K562 (cell line): ENCODE measurements at regions not wholly inside any gene's neighbourhood (a gene's known extent, or its start where the extent isn't known, plus 50 kb on each side); places are given as distances from the start of the nearest gene placed in this dataset.

Experiments used
- ATAC-seq: fragments of 200-7000 bp; cut with Tn5 transposase; 3 replicates; pipeline ENCODE4 v1.9.1; 2020; ENCODE audit warnings: moderate library complexity
- BruUV-seq: library from RNA; stranded (reverse); fragments of 400-500 nt; replicated peaks from 2 replicates; lab custom pipeline; 2021; lab: Mats Ljungman, UMichigan
- CTCF ChIA-PET: fragments of 300-600 bp; formaldehyde crosslinking; extraction: SDS; loops from one replicate; lab custom pipeline; 2021; ENCODE audit warnings: low intra/inter-chr PET ratio; lab: Yijun Ruan, JAX
- POLR2A ChIA-PET: fragments of 300-600, 350-650 bp; sonication (Branson Sonifier 250); formaldehyde crosslinking; extraction: SDS; loops from one replicate; lab custom pipeline; 2021; ENCODE audit warnings: antibody characterized with exemption, inconsistent platforms; lab: Yijun Ruan, JAX
- DNase-seq, 4 experiments: peaks; one replicate each; pipeline versions ENCODE4 v3.0.0 to v3.0.0-alpha.2; 2011 to 2018; ENCODE audit warnings: low spot score in 3 of 4, mixed read lengths in 3 of 4; ENCODE audit errors: extremely low read depth in 1 of 4
- FAIRE-seq: peaks from 2 replicates; lab custom pipeline; 2011; peaks lifted over from hg19 to GRCh38; lab: Jason Lieb, UNC
- H2AFZ ChIP-seq: 2 replicates; pipeline ENCODE4 v1.6.0; 2011; ENCODE audit warnings: low read depth, low read length, control low read depth, inconsistent platforms
- H3K27ac ChIP-seq: fragments of 200-600 bp; 3 replicates; pipeline ENCODE4 v1.8.0; 2011; ENCODE audit warnings: low read depth, mild to moderate bottlenecking, control low read depth, inconsistent platforms, low read length, moderate library complexity, mixed read lengths; ENCODE audit errors: extremely low read depth
- H3K27me3 ChIP-seq, 2 experiments: fragments of 300-600 bp in 1 of 2; 2 replicates in 1 of 2; 3 replicates in 1 of 2; pipeline versions ENCODE4 v1.6.0 to v1.8.0; 2011; ENCODE audit warnings: inconsistent platforms in 2 of 2, low read length in 2 of 2, mild to moderate bottlenecking in 1 of 2, mixed read lengths in 1 of 2, moderate library complexity in 1 of 2; ENCODE audit not compliant: control insufficient read depth in 2 of 2, insufficient read depth in 2 of 2
- H3K36me3 ChIP-seq: fragments of 300-600 bp; 3 replicates; pipeline ENCODE4 v1.8.0; 2011; ENCODE audit warnings: mild to moderate bottlenecking, low read length, inconsistent platforms; ENCODE audit not compliant: control insufficient read depth, insufficient read depth
- H3K4me1 ChIP-seq, 2 experiments: fragments of 200-600 bp in 1 of 2; replicated peaks in 1 of 2; 2 replicates in 1 of 2; 3 replicates in 1 of 2; pipeline versions ENCODE4 v1.5.1 to v1.8.0; 2011; ENCODE audit warnings: inconsistent platforms in 2 of 2, low read length in 2 of 2, mild to moderate bottlenecking in 1 of 2, mixed read lengths in 1 of 2, moderate library complexity in 1 of 2; ENCODE audit not compliant: control insufficient read depth in 2 of 2, insufficient read depth in 2 of 2
- H3K4me2 ChIP-seq: 2 replicates; pipeline ENCODE4 v1.6.1; 2011; ENCODE audit warnings: low read length, control low read depth, inconsistent platforms, mixed read lengths; ENCODE audit not compliant: insufficient read depth
- H3K4me3 ChIP-seq: fragments of 200-600 bp; sonication (generic), shearing (Covaris generic); 2 replicates; pipeline ENCODE4 v1.5.1; 2016; ENCODE audit warnings: control low read depth, inconsistent platforms
- H3K79me2 ChIP-seq: fragments of 200-600 bp; 3 replicates; pipeline ENCODE4 v1.8.0; 2011; ENCODE audit warnings: low read length, inconsistent platforms; ENCODE audit not compliant: control insufficient read depth, insufficient read depth
- H3K9ac ChIP-seq, 2 experiments: 2 replicates each; pipeline versions ENCODE4 v1.6.0 to v1.6.1; 2011; ENCODE audit warnings: low read depth in 2 of 2, low read length in 2 of 2, control low read depth in 1 of 2, inconsistent platforms in 1 of 2, mild to moderate bottlenecking in 1 of 2, mixed read lengths in 1 of 2; ENCODE audit not compliant: insufficient read depth in 1 of 2
- H3K9me1 ChIP-seq: one replicate; pipeline ENCODE4 v1.6.0; 2011; ENCODE audit warnings: inconsistent platforms, mild to moderate bottlenecking, low read length, moderate library complexity; ENCODE audit not compliant: control insufficient read depth, insufficient read depth
- H3K9me3 ChIP-seq: replicated peaks from 2 replicates; pipeline ENCODE4 v1.5.1; 2011; ENCODE audit warnings: low read depth, low read length, inconsistent platforms; ENCODE audit not compliant: control insufficient read depth, insufficient read depth
- H4K20me1 ChIP-seq: replicated peaks from 2 replicates; pipeline ENCODE4 v1.6.1; 2011; ENCODE audit warnings: low read length, inconsistent platforms, mixed read lengths; ENCODE audit not compliant: control insufficient read depth, insufficient read depth
- SMAD2 ChIP-seq: fragments of 150-350 bp; IDR thresholded peaks from 2 replicates; pipeline ENCODE4 v1.6.1; 2014; ENCODE audit warnings: low read depth, mild to moderate bottlenecking, low read length
- SRSF7 ChIP-seq: fragments of 200-400 bp; formaldehyde crosslinking; optimal IDR thresholded peaks from 2 replicates; pipeline ENCODE3; 2017; ENCODE audit warnings: mild to moderate bottlenecking, low read depth, low read length
- WGBS: fragments of 100-300 bp; shearing (Covaris generic); methylation state at CpG from one replicate; pipeline ENCODE4 v1.1.6; 2016; ENCODE audit warnings: low coverage, mixed read lengths; ENCODE audit not compliant: insufficient coverage; ENCODE audit errors: missing lambda C conversion rate; 5-methylcytosine and 5-hydroxymethylcytosine counted together
- in situ Hi-C: fragments of 300-500 bp; cut with MboI; formaldehyde crosslinking; loops from 4 replicates; pipeline ENCODE4 v1.15.0; 2018; ENCODE audit warnings: inconsistent platforms, mixed read lengths
- intact Hi-C: fragments of 100-400 bp; cut with micrococcal nuclease; formaldehyde crosslinking; loops from 2 replicates; pipeline ENCODE4 v1.14.2; 2022
- TF ChIP-seq, protein P1 (sequence below), 2 experiments: fragments of 450-650 bp in 1 of 2; sonication (generic) in 1 of 2; formaldehyde crosslinking; conservative IDR thresholded peaks; 2 replicates each; pipeline versions ENCODE4 v1.4.0 to v1.8.1; 2020 to 2022; ENCODE audit warnings: mild to moderate bottlenecking in 1 of 2, missing genetic modification reagents in 1 of 2
- TF ChIP-seq, protein P2 (sequence below): fragments of 150-350 bp; conservative IDR thresholded peaks from 2 replicates; pipeline ENCODE4 v1.6.1; 2014; ENCODE audit warnings: low read length

DNA sequence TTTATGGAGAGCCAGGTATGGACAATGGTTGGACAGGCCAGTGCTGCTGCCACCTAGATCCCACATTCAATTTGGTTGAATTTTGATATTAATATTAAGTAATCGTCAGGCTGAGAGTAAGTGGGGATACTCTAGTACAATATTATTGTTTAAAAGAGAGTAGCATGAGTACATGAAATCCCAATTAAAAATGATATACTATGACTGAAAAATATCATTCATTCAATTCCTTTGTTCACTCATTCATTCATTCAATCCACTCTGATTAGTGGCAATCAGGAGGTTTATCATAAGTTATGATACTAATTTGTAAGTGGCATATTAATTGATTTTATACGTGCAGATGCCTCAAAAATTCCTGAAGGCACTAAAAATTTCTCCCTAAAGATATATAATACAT, 224.2 kb downstream of the DMRT2 start (continued):
- TF ChIP-seq, protein P1, sequence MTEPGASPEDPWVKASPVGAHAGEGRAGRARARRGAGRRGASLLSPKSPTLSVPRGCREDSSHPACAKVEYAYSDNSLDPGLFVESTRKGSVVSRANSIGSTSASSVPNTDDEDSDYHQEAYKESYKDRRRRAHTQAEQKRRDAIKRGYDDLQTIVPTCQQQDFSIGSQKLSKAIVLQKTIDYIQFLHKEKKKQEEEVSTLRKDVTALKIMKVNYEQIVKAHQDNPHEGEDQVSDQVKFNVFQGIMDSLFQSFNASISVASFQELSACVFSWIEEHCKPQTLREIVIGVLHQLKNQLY (CRISPR knock-in tag; conservative IDR thresholded peaks at IDR 0.05): no peak

GRCh38 chr9:1276474-1276873, 226.3 kb downstream of the DMRT2 start:
- WGBS: no CpG with 5 or more reads among the region's 2 CpGs
- Histone ChIP-seq H2AFZ (no peak overlapping the region), H3K27me3 (no peaks in the 10 kb centered on the region), H3K27ac (no peak overlapping the region), H3K9me3 (no peaks in the 10 kb centered on the region), H3K4me1 (no peaks in the 10 kb centered on the region), H3K9me1 (no peaks in the 10 kb centered on the region), H3K9ac (no peak overlapping the region), H3K4me2 (no peak overlapping the region), H3K79me2 (no peaks in the 10 kb centered on the region), H3K4me3 (no peak overlapping the region)
- in situ Hi-C loops (no loop called here), intact Hi-C loops (no loop called here)
- ChIA-PET CTCF (no interaction called here), POLR2A (no interaction called here)
- ATAC-seq: no peak
- no TSS peak for BruUV-seq
- DNase-seq: no peak
- FAIRE-seq: no peak
- TF ChIP-seq SMAD2: no peak
- no peak for TF ChIP-seq SRSF7
- TF ChIP-seq, protein P2, sequence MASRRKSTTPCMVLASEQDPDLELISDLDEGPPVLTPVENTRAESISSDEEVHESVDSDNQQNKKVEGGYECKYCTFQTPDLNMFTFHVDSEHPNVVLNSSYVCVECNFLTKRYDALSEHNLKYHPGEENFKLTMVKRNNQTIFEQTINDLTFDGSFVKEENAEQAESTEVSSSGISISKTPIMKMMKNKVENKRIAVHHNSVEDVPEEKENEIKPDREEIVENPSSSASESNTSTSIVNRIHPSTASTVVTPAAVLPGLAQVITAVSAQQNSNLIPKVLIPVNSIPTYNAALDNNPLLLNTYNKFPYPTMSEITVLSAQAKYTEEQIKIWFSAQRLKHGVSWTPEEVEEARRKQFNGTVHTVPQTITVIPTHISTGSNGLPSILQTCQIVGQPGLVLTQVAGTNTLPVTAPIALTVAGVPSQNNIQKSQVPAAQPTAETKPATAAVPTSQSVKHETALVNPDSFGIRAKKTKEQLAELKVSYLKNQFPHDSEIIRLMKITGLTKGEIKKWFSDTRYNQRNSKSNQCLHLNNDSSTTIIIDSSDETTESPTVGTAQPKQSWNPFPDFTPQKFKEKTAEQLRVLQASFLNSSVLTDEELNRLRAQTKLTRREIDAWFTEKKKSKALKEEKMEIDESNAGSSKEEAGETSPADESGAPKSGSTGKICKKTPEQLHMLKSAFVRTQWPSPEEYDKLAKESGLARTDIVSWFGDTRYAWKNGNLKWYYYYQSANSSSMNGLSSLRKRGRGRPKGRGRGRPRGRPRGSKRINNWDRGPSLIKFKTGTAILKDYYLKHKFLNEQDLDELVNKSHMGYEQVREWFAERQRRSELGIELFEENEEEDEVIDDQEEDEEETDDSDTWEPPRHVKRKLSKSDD: no peak
- TF ChIP-seq, all 486 proteins: peak for 0
- H3K36me3 ChIP-seq: no peaks in the 10 kb centered on the region
- H4K20me1 ChIP-seq: no peaks in the 10 kb centered on the region
